D341Med (cell line): ENCODE measurements at regions not wholly inside any gene's neighbourhood (a gene's known extent, or its start where the extent isn't known, plus 50 kb on each side); places are given as distances from the start of the nearest gene placed in this dataset.
"Not testable (repeated sequence)": the region's sequence is repeated elsewhere in the genome, so short reads cannot be mapped to it uniquely, and the experiment has no call there.

ENCODE experiments used
- DNase-seq: peaks from one replicate; pipeline ENCODE4 v3.0.0; 2012; ENCODE audit warnings: low spot score

DNA sequence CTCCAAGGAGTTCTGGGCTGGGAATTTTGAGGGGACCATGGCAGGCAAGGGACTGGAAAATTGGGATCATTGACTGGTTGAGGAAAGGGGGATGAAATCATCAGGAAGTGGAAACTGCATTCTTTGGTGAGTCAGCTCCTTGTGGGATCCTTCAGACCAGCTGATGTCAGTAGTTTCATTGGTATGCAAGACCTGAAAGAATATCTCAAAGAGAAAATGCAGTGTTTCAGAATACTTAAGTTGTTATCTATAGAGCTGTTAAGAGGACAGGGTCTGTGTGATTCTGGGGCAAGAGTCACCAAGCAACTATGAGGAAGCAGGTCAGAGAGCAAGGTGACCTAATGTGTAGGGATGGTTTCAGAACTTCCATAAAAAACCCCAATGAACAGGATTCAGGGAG lies 595.9 kb upstream of the AUTS2 start:
- no peak for DNase-seq

GRCh38 chr7:69012149-69012548 lies 586.1 kb upstream of the AUTS2 start:
- DNase-seq: no peak

DNA sequence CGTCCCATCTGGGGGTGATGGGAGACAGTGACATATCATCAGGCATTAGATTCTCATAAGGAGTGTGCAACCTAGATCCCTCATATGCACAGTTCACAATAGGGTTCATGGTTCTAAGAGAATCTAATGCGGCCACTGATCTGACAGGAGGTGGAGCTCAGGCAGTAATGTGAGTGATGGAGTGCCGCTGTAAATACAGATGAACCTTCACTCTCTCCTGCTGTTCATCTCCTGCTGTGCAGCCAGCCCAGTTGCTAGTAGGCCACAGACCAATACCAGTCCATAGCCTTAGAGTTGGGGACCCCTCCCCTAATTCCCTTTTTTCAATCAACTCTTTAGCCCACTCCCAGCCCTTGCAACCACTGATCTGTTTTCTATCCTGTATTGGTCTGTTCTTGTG lies 581.1 kb upstream of the AUTS2 start:
- no peak for DNase-seq

DNA sequence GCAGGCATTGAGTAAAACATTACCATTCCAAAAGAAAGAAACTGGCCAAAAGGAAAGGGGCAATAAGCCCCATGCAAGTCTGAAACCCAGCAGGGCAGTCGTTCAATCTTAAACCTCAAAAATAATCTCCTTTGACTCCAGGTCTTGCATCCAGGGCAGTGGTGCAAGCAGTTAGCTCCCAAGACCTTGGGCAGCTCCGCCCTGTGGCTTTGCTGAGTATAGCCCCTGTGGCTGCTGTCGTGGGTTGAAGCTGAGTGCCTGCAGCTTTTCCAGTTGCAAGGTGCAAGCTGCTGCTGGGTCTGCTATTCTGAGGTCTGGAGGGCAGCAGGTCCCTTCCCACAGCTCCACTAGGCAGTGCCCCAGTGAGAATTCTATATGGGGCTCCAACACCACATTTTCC lies 580.1 kb upstream of the AUTS2 start:
- DNase-seq: peak; percentile 32

GRCh38 chr7:69019437-69019836 lies 578.8 kb upstream of the AUTS2 start:
- DNase-seq: no peak

- no peak for DNase-seq
These were observed 577.7 kb upstream of the AUTS2 start for GRCh38 chr7:69020536-69020935.

GRCh38 chr7:69025249-69025648 lies 573.0 kb upstream of the AUTS2 start:
- DNase-seq: no peak

- no peak for DNase-seq
These were observed 565.4 kb upstream of the AUTS2 start for GRCh38 chr7:69032848-69033247.

DNA sequence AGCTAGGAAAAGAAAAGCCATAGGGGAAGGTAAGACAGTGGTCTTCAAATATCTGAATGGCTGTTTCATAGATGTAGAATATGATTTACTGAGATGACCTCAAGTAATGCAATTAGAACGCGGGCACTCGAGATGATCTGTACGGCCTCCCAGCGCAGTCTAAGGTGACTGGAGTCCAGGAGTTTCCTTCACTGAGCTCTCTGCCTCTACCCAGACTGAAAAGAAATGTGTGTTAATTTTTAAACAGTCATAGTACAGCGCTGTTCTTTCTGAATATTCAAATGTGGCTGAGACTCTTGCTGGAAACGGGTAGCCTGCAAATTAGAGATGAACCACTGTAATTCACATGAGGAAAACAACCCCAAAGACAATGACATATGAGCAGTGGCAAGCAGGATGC lies 562.4 kb upstream of the AUTS2 start:
- no peak for DNase-seq

- no peak for DNase-seq
These were observed 562.0 kb upstream of the AUTS2 start for GRCh38 chr7:69036301-69036700.

- no peak for DNase-seq
These were observed 559.4 kb upstream of the AUTS2 start for GRCh38 chr7:69038915-69039314.

DNA sequence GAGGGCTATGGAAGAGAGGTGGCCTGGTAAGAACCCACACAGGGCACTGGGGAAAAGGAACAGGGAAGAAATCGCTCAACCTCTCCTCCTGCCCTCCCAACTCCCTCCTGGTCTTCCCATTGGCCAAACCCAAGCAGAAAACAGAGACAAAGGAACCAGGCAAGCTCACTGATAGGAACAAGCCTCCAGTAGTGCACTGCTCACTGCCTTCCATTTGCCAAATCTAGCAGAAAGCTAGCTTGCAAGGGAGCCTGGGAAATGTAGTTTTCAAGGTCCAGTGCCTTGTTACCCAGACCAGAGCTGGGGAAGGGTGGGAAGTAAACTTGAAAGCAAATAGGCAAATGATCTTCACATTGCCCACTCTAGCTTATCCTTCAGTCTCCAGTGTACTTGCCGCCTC lies 556.1 kb upstream of the AUTS2 start:
- no peak for DNase-seq

DNA sequence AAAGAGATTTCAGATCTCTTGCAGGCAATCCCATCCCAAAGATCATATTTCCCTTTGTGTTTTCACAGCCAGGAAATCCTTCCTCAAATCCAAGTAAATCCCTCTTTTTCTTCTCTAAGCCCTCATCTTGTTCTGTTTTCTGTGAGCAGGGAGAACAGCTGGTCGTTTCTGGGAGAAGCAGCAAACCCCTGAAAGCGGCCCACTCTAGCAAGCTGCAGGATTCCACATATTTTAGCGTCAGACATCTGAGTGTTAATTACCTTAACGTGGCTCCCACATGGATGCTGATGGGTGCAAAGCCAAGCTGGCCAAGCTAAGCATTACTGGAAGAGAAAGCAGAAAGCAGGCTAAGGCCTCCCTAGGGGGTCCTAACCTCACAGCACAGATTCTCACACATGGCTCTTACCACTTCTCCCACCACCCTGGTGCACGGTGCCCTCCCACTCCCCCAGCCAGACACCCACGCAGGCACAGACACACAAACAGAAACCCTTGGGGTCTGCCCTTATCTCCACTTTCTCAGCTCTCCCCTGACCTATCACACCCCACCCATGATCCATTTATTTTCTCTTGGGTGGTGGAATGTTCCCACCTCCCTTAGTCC lies 551.0 kb upstream of the AUTS2 start:
- DNase-seq: peak; percentile 68

GRCh38 chr7:69049326-69049725 lies 548.9 kb upstream of the AUTS2 start:
- no peak for DNase-seq

- no peak for DNase-seq
These were observed 545.8 kb upstream of the AUTS2 start for GRCh38 chr7:69052447-69052846.

DNA sequence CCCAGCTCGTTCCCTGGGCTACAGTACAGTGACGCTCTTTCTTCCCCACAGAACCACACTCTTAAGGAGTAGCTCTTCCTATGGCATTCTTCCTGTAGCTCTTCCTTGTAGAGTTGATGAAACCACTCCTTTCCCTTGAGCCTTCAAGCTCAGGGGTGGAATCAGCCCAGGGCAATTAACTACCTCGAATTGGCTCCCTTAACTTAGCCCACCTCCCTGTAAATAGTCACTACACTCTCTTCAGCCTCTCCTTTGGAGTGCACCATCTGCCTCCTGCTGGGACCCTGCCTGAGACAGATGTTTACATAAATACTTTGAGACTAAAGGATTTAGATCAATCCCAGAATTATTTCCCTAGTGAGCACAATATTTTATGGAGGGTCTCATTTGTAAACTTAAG lies 537.8 kb upstream of the AUTS2 start:
- peak; percentile 57 for DNase-seq

DNA sequence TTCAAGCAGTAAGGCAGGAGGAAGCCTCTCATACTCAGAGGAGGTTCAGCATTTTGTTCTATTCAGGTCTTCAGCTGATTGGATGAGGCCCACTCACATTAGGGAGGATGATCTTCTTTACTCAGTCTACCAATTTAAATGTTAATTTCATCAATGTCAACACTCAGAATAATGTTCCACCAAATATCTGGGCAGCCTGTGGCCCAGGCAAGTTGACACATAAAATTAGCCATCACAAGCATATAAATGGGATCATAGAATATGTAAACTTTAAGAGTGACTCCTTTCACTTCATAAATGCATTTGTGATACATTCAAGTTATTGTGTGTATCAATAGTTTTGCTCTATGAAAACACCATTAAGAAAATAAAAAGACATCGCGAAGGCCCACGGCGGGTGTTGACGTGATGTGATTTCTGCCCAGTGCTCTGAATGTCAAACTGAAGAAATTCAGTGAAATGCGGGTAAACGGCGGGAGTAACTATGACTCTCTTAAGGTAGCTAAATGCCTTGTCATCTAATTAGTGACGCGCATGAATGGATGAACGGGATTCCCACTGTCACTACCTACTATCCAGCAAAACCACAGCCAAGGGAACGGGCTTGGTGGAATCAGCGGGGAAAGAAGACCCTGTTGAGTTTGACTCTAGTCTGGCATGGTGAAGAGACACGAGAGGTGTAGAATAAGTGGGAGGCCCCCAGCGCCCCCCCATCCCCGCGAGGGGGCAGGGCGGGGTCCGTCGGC lies 536.1 kb upstream of the AUTS2 start:
- DNase-seq: no peak

DNA sequence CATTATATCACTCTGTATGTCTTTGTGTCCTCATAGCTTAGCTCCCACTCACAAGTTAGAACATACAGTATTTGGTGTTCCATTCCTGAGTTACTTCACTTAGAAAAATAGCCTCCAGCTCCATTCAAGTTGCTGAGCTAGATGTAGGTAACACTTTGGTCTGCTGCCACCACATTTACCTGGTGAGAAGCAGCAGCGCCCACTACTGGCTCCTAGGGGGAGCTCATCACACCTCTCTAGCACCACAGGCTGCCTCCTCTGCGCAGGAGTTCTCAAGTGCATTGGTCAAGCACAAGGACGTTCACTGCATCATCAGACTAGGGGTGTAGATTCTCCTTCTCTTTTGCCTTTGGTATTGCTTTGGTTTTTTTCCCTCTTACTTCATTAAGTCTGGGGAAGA lies 530.9 kb upstream of the AUTS2 start:
- DNase-seq: peak; percentile 42

DNA sequence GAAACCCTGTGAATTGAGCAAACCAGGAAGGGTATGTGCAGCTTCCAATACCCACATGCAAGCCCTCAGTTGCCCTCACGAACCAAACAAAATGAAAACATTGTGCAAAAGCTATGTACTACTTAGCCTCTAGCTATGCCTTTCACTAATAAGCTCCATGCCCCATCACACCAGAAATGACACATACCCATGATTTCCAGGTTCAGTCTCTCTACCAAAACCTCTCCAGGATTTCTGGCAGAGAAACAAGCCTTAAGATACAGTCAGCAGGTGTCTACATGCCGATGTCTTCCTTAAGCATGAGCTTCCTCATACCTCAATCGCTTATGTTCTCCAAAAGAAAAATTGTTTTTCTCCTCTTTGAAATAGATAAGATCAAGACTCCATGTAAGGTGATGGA lies 527.8 kb upstream of the AUTS2 start:
- DNase-seq: no peak

- DNase-seq: no peak
These were observed 521.7 kb upstream of the AUTS2 start for GRCh38 chr7:69076566-69076965.

DNA sequence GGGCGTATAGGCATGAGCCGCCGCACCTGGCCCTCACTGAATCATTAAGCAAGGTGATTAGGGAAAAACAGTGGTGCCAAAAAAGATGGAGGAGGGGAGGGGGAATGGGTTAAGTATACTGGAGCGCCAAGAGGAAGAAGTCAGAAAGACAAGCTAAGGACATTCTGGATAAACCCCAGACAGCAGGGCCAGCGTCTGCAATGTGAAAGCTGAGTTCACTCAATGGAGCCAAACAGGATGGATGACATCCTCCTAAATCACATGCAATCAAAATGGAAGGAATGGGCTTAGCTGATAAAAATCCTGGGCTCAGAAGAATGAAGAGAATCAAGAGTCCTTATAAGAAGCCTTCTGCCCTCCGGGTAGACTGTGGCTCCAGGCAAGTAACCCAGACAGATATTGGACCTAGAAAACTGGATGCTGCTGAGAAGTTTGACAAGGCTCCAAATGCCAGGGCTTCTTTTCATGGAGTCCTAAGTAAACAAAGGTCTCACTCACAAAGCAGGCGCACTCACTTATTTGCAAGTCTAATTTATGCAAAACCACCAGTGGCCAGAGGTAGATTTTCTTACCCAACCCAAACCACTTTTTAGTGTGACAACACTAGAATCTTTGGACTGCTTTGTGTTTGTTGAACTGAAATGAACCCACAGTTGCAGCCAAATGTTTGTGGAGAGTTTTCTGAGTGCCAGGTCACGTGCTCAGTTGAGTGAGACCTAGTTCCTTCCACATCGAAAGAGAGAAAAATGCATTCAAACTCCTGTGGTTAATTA lies 519.1 kb upstream of the AUTS2 start:
- no peak for DNase-seq

DNA sequence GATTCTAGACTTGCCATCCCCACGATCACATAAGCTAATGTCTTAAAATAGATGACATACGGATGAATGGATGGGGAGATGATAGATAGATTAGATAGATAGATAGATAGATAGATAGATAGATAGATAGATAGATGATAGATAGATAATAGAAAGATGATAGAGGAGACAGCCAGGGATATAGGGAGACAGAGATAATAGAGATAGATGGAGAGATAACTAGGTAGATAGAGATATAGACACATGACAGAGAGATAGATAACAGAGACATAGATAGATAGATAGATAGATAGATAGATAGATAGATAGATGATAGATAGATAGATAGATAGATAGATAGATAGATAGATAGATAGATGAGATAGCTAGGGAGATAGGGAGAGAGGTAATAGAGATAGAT lies 511.0 kb upstream of the AUTS2 start:
- DNase-seq: not testable (repeated sequence)

GRCh38 chr7:69088185-69088584 lies 510.1 kb upstream of the AUTS2 start:
- DNase-seq: no peak
